Thymus (tissue), 11 donors: ENCODE measurements at regions not wholly inside any gene's neighbourhood (a gene's known extent, or its start where the extent isn't known, plus 50 kb on each side); places are given as distances from the start of the nearest gene placed in this dataset.

Experiments
- DNase-seq, 9 donors: peaks; one replicate each; pipeline ENCODE4 v3.0.0-alpha.2; 2013; ENCODE audit warnings: low spot score in 9 of 9, low read depth in 6 of 9, missing footprints in 1 of 9
- H3K27ac ChIP-seq, 2 donors: one replicate each; pipeline ENCODE4 v1.5.1; 2013; ENCODE audit warnings: control low read depth in 1 of 2, low read depth in 1 of 2, low read length in 1 of 2, mild to moderate bottlenecking in 1 of 2, moderate library complexity in 1 of 2
- H3K27me3 ChIP-seq, 2 donors: one replicate each; pipeline ENCODE4 v1.5.1; 2013; ENCODE audit warnings: low read length in 1 of 2; ENCODE audit not compliant: control insufficient read depth in 2 of 2, insufficient read depth in 1 of 2
- H3K36me3 ChIP-seq, 2 donors: one replicate each; pipeline ENCODE4 v1.5.1; 2013; ENCODE audit warnings: low read length in 1 of 2, mild to moderate bottlenecking in 1 of 2, moderate library complexity in 1 of 2; ENCODE audit not compliant: control insufficient read depth in 2 of 2, insufficient read depth in 2 of 2
- H3K4me1 ChIP-seq, 2 donors: one replicate each; pipeline ENCODE4 v1.5.1; 2013; ENCODE audit warnings: low read length in 2 of 2; ENCODE audit not compliant: control insufficient read depth in 2 of 2, insufficient read depth in 2 of 2
- H3K4me3 ChIP-seq, 2 donors: one replicate each; pipeline ENCODE4 v1.5.1; 2013; ENCODE audit warnings: low read length in 2 of 2, control low read depth in 1 of 2, mild to moderate bottlenecking in 1 of 2
- H3K9me3 ChIP-seq, 2 donors: one replicate each; pipeline ENCODE4 v1.5.1; 2013; ENCODE audit warnings: low read length in 1 of 2, mild to moderate bottlenecking in 1 of 2; ENCODE audit not compliant: control insufficient read depth in 2 of 2, insufficient read depth in 1 of 2
- WGBS: extraction: QIAGEN DNeasy Blood & Tissue Kit; methylation state at CpG from one replicate; pipeline ENCODE4 v1.1.7; 2013; 5-methylcytosine and 5-hydroxymethylcytosine counted together
- donor health status: healthy.

DNA sequence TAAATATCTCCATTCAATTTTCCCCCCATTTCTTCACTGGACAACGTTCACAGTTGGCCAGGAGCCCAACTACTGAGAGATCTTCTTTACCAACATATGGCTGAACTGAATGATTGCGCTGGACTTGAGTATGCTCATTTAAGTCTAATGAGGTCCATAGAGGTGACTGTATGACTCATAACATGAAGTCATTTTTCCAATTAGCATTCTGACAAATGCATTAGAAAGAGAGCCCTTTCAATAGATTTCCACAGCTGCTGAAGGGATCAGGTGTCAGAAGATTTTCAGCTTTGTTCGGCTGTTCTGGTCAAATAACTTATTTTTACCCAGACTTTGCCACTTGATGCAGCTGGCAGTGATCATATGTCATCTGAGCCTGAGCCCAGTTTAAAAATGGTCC lies 438.0 kb downstream of the ETV1 start:
- Histone ChIP-seq H3K4me3 (no peak overlapping the region), H3K4me1 (no peaks in the 10 kb centered on the region), H3K27me3 (no peaks in the 10 kb centered on the region), H3K36me3 (no peaks in the 10 kb centered on the region), H3K27ac (no peak overlapping the region), H3K9me3 (no peaks in the 10 kb centered on the region)
- 83% methylated on average over 3 of the region's 3 CpGs for WGBS
- DNase-seq, result peak in 1 of 9 donors; percentile 1

DNA sequence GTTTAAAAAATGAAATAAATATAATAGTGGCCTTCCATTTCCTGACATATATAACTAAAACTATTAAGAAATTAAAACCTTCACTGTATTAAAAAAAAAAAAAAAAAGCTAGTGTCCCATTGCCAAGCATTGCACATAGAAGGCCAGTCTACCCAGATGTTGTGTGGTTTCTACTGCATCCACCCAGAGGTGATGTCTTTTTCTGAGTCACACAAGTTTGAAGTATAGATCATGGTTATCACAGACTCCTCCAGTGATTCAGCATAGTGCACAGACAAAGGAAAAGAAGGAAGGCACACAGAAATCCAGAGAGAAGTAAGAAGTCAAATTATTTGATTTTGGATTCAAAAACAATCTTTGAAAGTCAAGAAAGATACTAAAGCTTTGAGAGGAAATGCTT lies 429.0 kb downstream of the ETV1 start:
- Histone ChIP-seq H3K27ac (no peak overlapping the region), H3K36me3 (no peaks in the 10 kb centered on the region), H3K9me3 (no peaks in the 10 kb centered on the region)

DNA sequence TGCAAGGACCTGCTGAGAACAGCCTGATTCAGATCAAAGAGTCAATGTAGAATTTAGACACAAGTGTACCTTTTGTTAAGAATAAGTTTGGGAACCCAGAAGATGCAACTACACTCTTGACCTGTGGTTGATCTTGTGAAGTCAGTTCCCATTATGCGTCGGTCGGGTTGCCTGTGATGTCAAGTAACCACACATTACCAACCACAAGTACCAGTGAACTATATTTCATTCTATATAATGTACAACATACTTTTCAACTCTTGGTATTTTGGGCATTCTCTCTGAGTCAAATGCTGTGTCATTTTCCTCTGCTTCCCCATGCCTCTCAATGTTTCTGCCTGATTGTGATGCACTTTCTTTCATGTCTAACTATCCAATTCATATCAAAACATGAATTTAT lies 426.2 kb downstream of the ETV1 start:
- no peak for DNase-seq
- H3K27ac ChIP-seq, result no peak overlapping the region
- no peaks in the 10 kb centered on the region for H3K4me1 ChIP-seq
- no peaks in the 10 kb centered on the region for H3K9me3 ChIP-seq
- no peak overlapping the region for H3K4me3 ChIP-seq
- H3K36me3 ChIP-seq, result no peaks in the 10 kb centered on the region
- 20% methylated on average over 3 of the region's 3 CpGs for WGBS
- H3K27me3 ChIP-seq, result no peaks in the 10 kb centered on the region

More for the DNA sequence above, 429.0 kb downstream of the ETV1 start:
- DNase-seq, result no peak
- Histone ChIP-seq H3K4me3 (no peak overlapping the region), H3K4me1 (no peaks in the 10 kb centered on the region), H3K27me3 (no peaks in the 10 kb centered on the region)

DNA sequence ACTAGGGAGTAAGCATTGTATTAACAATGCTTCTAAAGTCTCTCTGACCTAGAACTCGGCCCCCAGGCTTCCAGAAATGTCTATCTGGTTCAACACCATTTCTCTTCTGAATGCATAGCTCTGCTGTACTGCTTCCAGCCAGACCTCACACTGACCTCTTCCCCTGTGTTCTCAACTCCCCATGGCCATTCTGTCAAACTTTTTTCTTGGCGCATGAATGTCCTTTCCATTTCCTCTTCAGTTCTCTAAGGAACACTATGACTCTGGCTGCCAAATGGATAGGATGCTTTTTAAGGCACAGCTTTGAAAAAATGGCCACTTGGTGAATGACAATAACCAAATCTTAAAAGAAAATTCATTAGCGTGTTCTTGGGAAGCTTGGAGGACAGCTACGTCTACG lies 425.8 kb downstream of the ETV1 start:
- Histone ChIP-seq H3K27ac (no peak overlapping the region), H3K9me3 (no peaks in the 10 kb centered on the region), H3K36me3 (no peaks in the 10 kb centered on the region), H3K27me3 (no peaks in the 10 kb centered on the region), H3K4me3 (no peak overlapping the region), H3K4me1 (no peaks in the 10 kb centered on the region)
- 90% methylated on average over 5 of the region's 5 CpGs for WGBS
- DNase-seq, result no peak

DNA sequence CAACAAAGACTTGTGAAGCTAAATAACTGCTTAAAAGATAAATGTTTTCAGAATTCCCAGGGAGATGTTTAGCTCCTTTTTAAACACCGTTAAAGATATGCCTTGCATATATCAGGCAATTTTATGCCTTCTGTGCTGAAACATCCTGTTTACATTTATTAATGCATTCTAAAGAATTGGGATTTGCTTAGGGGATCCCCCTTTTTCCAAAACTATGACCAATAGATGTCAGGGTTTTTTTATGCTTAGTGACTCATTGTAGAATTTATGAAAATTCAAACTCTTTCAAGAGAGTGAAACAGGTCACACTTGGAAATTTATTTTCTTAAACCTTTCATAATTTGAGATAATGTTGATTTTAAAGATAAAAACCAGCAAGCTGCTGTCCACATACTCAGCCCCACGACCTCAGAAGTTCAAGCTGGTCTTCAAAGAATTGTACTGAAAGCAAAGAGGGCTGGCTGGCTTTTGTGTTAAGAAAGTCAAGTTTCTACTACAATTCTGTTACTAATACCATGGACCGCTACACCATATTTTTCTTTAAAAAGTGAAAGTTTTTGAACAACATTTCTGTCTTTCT lies 411.8 kb downstream of the ETV1 start:
- no peaks in the 10 kb centered on the region for H3K27me3 ChIP-seq
- no peak overlapping the region for H3K4me3 ChIP-seq
- no peak overlapping the region for H3K27ac ChIP-seq
- no peaks in the 10 kb centered on the region for H3K36me3 ChIP-seq
- no peak for DNase-seq
- H3K9me3 ChIP-seq, result no peaks in the 10 kb centered on the region
- no peaks in the 10 kb centered on the region for H3K4me1 ChIP-seq
- WGBS, result 81% methylated on average over 3 of the region's 3 CpGs

DNA sequence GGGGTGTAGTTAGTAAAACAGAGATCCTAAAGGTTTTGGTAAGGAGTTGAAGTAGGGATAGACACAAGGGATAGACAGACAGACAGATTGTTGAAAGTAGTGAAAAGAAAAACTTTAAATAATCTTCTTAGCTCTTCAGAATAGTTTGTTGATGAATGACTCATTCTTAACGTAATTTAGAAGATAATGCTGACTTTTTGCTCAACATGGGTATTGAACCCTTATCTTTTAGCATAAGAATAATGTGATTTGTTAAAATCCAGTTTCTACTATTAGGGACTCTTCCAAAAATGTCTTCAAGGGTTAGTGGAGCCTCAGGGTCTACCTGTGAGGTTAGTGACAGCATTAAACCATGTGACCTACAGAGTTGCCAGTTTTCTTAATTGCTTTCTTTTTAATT lies 411.2 kb downstream of the ETV1 start:
- 75% methylated on average over 1 of the region's 1 CpG for WGBS
- Histone ChIP-seq H3K27me3 (no peaks in the 10 kb centered on the region), H3K36me3 (no peaks in the 10 kb centered on the region), H3K27ac (no peak overlapping the region), H3K4me3 (no peak overlapping the region), H3K9me3 (no peaks in the 10 kb centered on the region), H3K4me1 (no peaks in the 10 kb centered on the region)
- DNase-seq, result no peak

DNA sequence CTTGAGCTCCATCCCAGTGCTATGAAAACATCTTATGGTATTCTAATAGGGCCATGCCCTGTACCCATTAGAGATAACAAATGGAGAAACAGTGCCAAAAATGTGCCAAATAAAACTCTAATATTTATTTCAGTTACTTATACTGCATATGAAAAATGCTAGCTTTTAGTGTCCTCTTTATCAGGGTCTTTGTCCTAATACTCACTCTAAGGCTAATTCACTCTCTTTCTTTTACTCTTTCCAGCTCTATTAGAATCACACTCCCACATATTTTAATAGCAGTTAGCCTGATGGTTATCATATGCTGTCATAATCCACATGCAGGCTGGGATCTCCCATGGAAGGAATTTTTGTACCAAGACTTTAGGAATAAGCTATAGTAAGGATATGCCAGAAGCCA lies 408.4 kb downstream of the ETV1 start:
- Histone ChIP-seq H3K4me1 (no peaks in the 10 kb centered on the region), H3K9me3 (no peaks in the 10 kb centered on the region), H3K27me3 (no peaks in the 10 kb centered on the region), H3K4me3 (no peak overlapping the region), H3K27ac (no peak overlapping the region), H3K36me3 (no peaks in the 10 kb centered on the region)
- no peak for DNase-seq

DNA sequence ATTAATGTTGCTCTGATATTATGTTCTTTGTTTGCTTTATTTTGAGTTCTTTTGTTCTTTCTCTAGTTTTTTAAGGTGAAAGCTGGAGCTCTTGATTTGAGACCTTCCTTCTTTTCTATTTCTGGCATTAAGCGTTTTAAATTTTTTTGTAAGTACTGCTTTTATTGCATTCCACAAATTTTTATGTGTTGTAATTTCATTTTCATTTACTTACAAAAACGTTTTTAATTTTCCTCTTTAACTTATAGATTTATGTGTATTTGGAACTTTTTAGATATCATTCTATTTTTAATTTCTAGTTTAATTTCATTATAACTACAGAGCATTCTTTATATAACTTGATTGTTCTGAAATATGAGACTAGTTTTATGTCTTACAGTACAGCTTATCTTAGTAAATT lies 395.6 kb downstream of the ETV1 start:
- no peak for DNase-seq
- Histone ChIP-seq H3K4me3 (no peak overlapping the region), H3K36me3 (no peaks in the 10 kb centered on the region), H3K27ac (no peak overlapping the region), H3K4me1 (no peaks in the 10 kb centered on the region), H3K9me3 (peaks cover 0 to 19% of the 10 kb centered on the region in 2 donors), H3K27me3 (no peaks in the 10 kb centered on the region)
- 82% methylated on average over 2 of the region's 2 CpGs for WGBS

DNA sequence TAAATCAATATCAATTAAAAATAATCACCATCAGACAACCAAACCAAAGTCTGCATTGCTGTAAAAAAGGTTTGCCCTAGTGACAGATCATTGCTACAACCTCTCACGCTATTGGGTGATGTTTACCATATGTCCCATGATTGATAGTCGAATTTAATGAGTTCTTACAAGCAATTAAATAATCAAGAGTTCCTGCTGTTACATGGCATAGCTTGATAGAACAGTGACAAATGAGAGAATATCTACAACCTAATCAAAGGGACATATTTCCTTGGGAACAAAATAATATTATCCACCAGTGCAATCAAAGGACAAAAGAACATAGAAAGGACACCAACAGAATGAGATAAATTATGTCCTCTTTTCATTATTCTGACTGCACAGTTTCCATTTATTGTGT lies 387.4 kb downstream of the ETV1 start:
- Histone ChIP-seq H3K27ac (no peak overlapping the region), H3K27me3 (no peaks in the 10 kb centered on the region), H3K36me3 (no peaks in the 10 kb centered on the region), H3K9me3 (no peaks in the 10 kb centered on the region), H3K4me1 (no peaks in the 10 kb centered on the region), H3K4me3 (no peak overlapping the region)
- 90% methylated on average over 2 of the region's 2 CpGs for WGBS
- DNase-seq, result no peak

DNA sequence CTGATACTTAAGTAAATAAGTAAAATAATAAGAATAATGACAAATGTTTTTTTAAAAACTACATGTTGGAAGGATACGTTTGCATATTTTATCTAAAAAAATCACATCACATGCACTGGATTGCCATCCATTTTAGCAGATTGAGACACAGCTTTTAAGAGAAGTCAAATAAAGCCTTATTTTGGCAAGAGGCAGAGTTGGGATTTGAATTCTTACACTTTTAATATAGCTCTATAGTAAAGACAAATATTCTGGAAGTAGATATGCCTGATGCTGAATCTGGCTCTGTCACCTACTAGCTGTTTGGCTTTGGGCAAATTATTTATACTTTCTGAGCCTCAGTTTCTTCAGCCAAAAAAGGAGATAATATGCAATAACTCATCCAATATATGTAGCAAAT lies 386.4 kb downstream of the ETV1 start:
- Histone ChIP-seq H3K36me3 (no peaks in the 10 kb centered on the region), H3K27ac (no peak overlapping the region), H3K4me3 (no peak overlapping the region), H3K27me3 (no peaks in the 10 kb centered on the region), H3K9me3 (peaks cover 0 to 7% of the 10 kb centered on the region in 2 donors), H3K4me1 (no peaks in the 10 kb centered on the region)
- WGBS, result 88% methylated on average over 1 of the region's 1 CpG
- DNase-seq, result no peak
